Endodermal cell (in vitro differentiated cells): ENCODE measurements at regions not wholly inside any gene's neighbourhood (a gene's known extent, or its start where the extent isn't known, plus 50 kb on each side); places are given as distances from the start of the nearest gene placed in this dataset.

Source experiments
- DNase-seq: peaks from one replicate; pipeline ENCODE4 v3.0.0-alpha.2; 2017
- H3K27ac ChIP-seq: 2 replicates; pipeline ENCODE4 v1.5.1; 2013; ENCODE audit warnings: mild to moderate bottlenecking, low read depth, low read length, moderate library complexity
- H3K27me3 ChIP-seq: 2 replicates; pipeline ENCODE4 v1.6.1; 2013; ENCODE audit warnings: mild to moderate bottlenecking, low read length, moderate library complexity; ENCODE audit not compliant: insufficient read depth, control insufficient read depth, poor library complexity, severe bottlenecking
- H3K36me3 ChIP-seq: 2 replicates; pipeline ENCODE4 v1.7.0; 2013; ENCODE audit warnings: mild to moderate bottlenecking, low read length, moderate library complexity; ENCODE audit not compliant: control insufficient read depth, insufficient read depth
- H3K4me1 ChIP-seq: one replicate; pipeline ENCODE4 v1.7.0; 2013; ENCODE audit warnings: low read length; ENCODE audit not compliant: control insufficient read depth, insufficient read depth
- H3K4me3 ChIP-seq: 2 replicates; pipeline ENCODE4 v1.5.1; 2013; ENCODE audit warnings: mild to moderate bottlenecking, low read length, moderate library complexity
- H3K9ac ChIP-seq: 2 replicates; pipeline ENCODE4 v1.6.1; 2013; ENCODE audit warnings: mild to moderate bottlenecking, low read length, moderate library complexity; ENCODE audit not compliant: poor library complexity, severe bottlenecking; ENCODE audit errors: extremely low read depth
- H3K9me3 ChIP-seq: 2 replicates; pipeline ENCODE4 v1.6.1; 2013; ENCODE audit warnings: mild to moderate bottlenecking, low read length, moderate library complexity; ENCODE audit not compliant: control insufficient read depth
- H3K27ac Mint-ChIP-seq: 2 replicates; pipeline ENCODE4 v1.8.0; 2020; ENCODE audit warnings: mixed read lengths
- H3K27me3 Mint-ChIP-seq: 2 replicates; pipeline ENCODE4 v1.8.0; 2021; ENCODE audit warnings: mild to moderate bottlenecking, mixed read lengths; ENCODE audit not compliant: insufficient read depth
- H3K36me3 Mint-ChIP-seq: 2 replicates; pipeline ENCODE4 v1.8.0; 2020; ENCODE audit warnings: low read depth, mixed read lengths
- H3K4me1 Mint-ChIP-seq: 2 replicates; pipeline ENCODE4 v1.8.0; 2020; ENCODE audit warnings: mixed read lengths
- H3K4me3 Mint-ChIP-seq: 2 replicates; pipeline ENCODE4 v1.8.0; 2020; ENCODE audit warnings: mild to moderate bottlenecking, moderate library complexity, mixed read lengths
- H3K9me3 Mint-ChIP-seq: 2 replicates; pipeline ENCODE4 v1.8.0; 2020; ENCODE audit warnings: mild to moderate bottlenecking, mixed read lengths
- WGBS, 2 experiments: methylation state at CpG; one replicate each; pipeline versions ENCODE4 v1.1.5 to v1.1.7; 2013; ENCODE audit warnings: missing lambda C conversion rate in 2 of 2, mixed read lengths in 1 of 2; ENCODE audit not compliant: insufficient coverage in 1 of 2, insufficient read length in 1 of 2; 5-methylcytosine and 5-hydroxymethylcytosine counted together
- TF ChIP-seq, protein P1 (sequence below): fragments of 200-600 bp; sonication (generic); conservative IDR thresholded peaks from 2 replicates; pipeline ENCODE4 v1.5.0; 2021; ENCODE audit warnings: antibody characterized with exemption, mild to moderate bottlenecking

DNA sequence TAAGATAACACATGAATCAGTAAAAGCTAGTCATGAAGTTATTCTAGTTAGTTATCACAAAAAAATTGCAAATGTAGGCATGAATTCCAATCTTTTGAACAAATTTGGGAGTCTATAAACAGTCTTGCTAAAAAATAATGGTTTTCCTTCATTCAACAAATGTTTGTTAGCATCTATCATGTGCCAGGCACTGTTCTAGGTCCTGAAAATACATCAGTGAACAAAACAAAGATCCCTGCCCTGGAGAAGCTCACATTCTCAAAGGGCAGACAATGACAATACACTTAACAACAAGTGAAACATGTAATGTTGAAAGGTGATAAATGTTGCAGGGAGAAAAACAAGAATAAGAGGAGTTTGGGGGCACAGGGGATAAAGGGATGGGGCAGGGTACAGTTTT is 86.9 kb downstream of the OTX2 start:
- no peak overlapping the region for H3K27ac Mint-ChIP-seq
- no peaks in the 10 kb centered on the region for H3K4me1 ChIP-seq

GRCh38 chr14:56720703-56721460 is 89.4 kb downstream of the OTX2 start:
- TF ChIP-seq, protein P1, sequence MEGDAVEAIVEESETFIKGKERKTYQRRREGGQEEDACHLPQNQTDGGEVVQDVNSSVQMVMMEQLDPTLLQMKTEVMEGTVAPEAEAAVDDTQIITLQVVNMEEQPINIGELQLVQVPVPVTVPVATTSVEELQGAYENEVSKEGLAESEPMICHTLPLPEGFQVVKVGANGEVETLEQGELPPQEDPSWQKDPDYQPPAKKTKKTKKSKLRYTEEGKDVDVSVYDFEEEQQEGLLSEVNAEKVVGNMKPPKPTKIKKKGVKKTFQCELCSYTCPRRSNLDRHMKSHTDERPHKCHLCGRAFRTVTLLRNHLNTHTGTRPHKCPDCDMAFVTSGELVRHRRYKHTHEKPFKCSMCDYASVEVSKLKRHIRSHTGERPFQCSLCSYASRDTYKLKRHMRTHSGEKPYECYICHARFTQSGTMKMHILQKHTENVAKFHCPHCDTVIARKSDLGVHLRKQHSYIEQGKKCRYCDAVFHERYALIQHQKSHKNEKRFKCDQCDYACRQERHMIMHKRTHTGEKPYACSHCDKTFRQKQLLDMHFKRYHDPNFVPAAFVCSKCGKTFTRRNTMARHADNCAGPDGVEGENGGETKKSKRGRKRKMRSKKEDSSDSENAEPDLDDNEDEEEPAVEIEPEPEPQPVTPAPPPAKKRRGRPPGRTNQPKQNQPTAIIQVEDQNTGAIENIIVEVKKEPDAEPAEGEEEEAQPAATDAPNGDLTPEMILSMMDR: no peak
- Mint-ChIP-seq H3K4me3 (no peak overlapping the region), H3K27me3 (no peaks in the 10 kb centered on the region), H3K4me1 (peaks cover 18% of the 10 kb centered on the region), H3K9me3 (no peaks in the 10 kb centered on the region), H3K36me3 (no peaks in the 10 kb centered on the region), H3K27ac (no peak overlapping the region)
- no peaks in the 10 kb centered on the region for H3K9me3 ChIP-seq
- H3K36me3 ChIP-seq: no peaks in the 10 kb centered on the region
- WGBS, 2 experiments: 94 to 96% methylated on average over 3 to 4 of the region's 4 CpGs
- no peak for DNase-seq
- no peaks in the 10 kb centered on the region for H3K4me1 ChIP-seq
- no peaks in the 10 kb centered on the region for H3K27me3 ChIP-seq
- no peak overlapping the region for H3K27ac ChIP-seq
- H3K4me3 ChIP-seq: no peak overlapping the region
- H3K9ac ChIP-seq: no peak overlapping the region

More for the DNA sequence above, 86.9 kb downstream of the OTX2 start:
- no peaks in the 10 kb centered on the region for H3K36me3 Mint-ChIP-seq
- H3K27ac ChIP-seq: no peak overlapping the region
- H3K9me3 ChIP-seq: no peaks in the 10 kb centered on the region
- DNase-seq: no peak
- no peaks in the 10 kb centered on the region for H3K9me3 Mint-ChIP-seq
- H3K4me3 ChIP-seq: no peak overlapping the region
- TF ChIP-seq, protein P1: no peak
- H3K36me3 ChIP-seq: no peaks in the 10 kb centered on the region
- H3K27me3 Mint-ChIP-seq: no peaks in the 10 kb centered on the region
- H3K4me1 Mint-ChIP-seq: peaks cover 21% of the 10 kb centered on the region
- no peaks in the 10 kb centered on the region for H3K27me3 ChIP-seq
- H3K9ac ChIP-seq: no peak overlapping the region
- no peak overlapping the region for H3K4me3 Mint-ChIP-seq

DNA sequence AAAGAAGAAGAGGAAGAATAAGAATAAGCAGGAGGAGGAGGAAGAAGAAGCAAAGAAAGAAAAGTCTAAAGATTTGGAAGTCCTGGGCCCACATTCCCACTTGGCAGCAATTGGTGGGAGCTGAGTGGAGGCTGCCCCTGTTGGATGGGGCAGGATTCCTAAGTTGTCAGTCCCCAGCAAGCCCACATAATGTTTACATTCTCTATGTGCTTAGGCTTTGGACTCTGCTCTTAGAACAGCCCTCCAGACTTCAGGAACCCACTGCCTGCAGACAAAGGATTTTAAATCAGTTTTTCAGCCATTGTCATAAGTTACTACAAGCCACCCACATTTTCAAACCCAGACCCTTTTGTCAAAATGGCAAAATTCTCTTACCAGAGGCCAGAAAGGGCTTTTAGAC is 92.0 kb downstream of the OTX2 start:
- Histone ChIP-seq H3K9ac (no peak overlapping the region), H3K9me3 (no peaks in the 10 kb centered on the region), H3K36me3 (no peaks in the 10 kb centered on the region), H3K4me3 (no peak overlapping the region), H3K4me1 (no peaks in the 10 kb centered on the region), H3K27ac (no peak overlapping the region), H3K27me3 (no peaks in the 10 kb centered on the region)
- peaks cover 31% of the 10 kb centered on the region for H3K4me1 Mint-ChIP-seq
- H3K36me3 Mint-ChIP-seq: no peaks in the 10 kb centered on the region
- no peak overlapping the region for H3K27ac Mint-ChIP-seq
- H3K9me3 Mint-ChIP-seq: no peaks in the 10 kb centered on the region
- no peak overlapping the region for H3K4me3 Mint-ChIP-seq
- H3K27me3 Mint-ChIP-seq: no peaks in the 10 kb centered on the region
- TF ChIP-seq, protein P1: no peak
- DNase-seq: no peak
